ENCODE measurements at regions not wholly inside any gene's neighbourhood (a gene's known extent, or its start where the extent isn't known, plus 50 kb on each side); places are given as distances from the start of the nearest gene placed in this dataset.

- ATAC-seq (no peak), DNase-seq (no peak)
- Mint-ChIP-seq H3K36me3 (no peaks in the 10 kb centered on the region), H3K27ac (no peak overlapping the region), H3K4me1 (no peaks in the 10 kb centered on the region), H3K27me3 (no peaks in the 10 kb centered on the region), H3K4me3 (no peak overlapping the region), H3K9me3 (ENCODE audit: low read depth) (no peaks in the 10 kb centered on the region)
- CTCF ChIA-PET: no interaction called here
Measured at GRCh38 chr16:54632322-54633220, 298.1 kb upstream of the IRX5 start.

GRCh38 chr16:54631782-54632181 is 298.9 kb upstream of the IRX5 start:
- H3K4me3 Mint-ChIP-seq: no peak overlapping the region
- no peaks in the 10 kb centered on the region for H3K36me3 Mint-ChIP-seq
- CTCF ChIA-PET: no interaction called here
- H3K27me3 Mint-ChIP-seq: no peaks in the 10 kb centered on the region
- no peaks in the 10 kb centered on the region for H3K9me3 Mint-ChIP-seq (ENCODE audit: low read depth)
- DNase-seq (no peak), ATAC-seq (no peak)
- H3K4me1 Mint-ChIP-seq: no peaks in the 10 kb centered on the region
- H3K27ac Mint-ChIP-seq: no peak overlapping the region

- no peak overlapping the region for H3K27ac Mint-ChIP-seq
- CTCF ChIA-PET: no interaction called here
- H3K4me3 Mint-ChIP-seq: no peak overlapping the region
- H3K36me3 Mint-ChIP-seq: no peaks in the 10 kb centered on the region
- H3K27me3 Mint-ChIP-seq: no peaks in the 10 kb centered on the region
- ATAC-seq (no peak), DNase-seq (no peak)
- H3K9me3 Mint-ChIP-seq (ENCODE audit: low read depth): no peaks in the 10 kb centered on the region
- no peaks in the 10 kb centered on the region for H3K4me1 Mint-ChIP-seq
Measured at GRCh38 chr16:54630284-54630967, 300.2 kb upstream of the IRX5 start.

GRCh38 chr16:54628796-54629625 is 301.7 kb upstream of the IRX5 start:
- no peaks in the 10 kb centered on the region for H3K36me3 Mint-ChIP-seq
- no peaks in the 10 kb centered on the region for H3K9me3 Mint-ChIP-seq (ENCODE audit: low read depth)
- H3K4me1 Mint-ChIP-seq: no peaks in the 10 kb centered on the region
- CTCF ChIA-PET: no interaction called here
- no peak overlapping the region for H3K4me3 Mint-ChIP-seq
- DNase-seq (no peak), ATAC-seq (no peak)
- no peak overlapping the region for H3K27ac Mint-ChIP-seq
- H3K27me3 Mint-ChIP-seq: no peaks in the 10 kb centered on the region

GRCh38 chr16:54627616-54628015 is 303.0 kb upstream of the IRX5 start:
- CTCF ChIA-PET: no interaction called here
- Mint-ChIP-seq H3K4me3 (no peak overlapping the region), H3K27me3 (no peaks in the 10 kb centered on the region), H3K4me1 (no peaks in the 10 kb centered on the region), H3K9me3 (ENCODE audit: low read depth) (no peaks in the 10 kb centered on the region), H3K36me3 (no peaks in the 10 kb centered on the region), H3K27ac (no peak overlapping the region)
- DNase-seq: no peak
- no peak for ATAC-seq

GRCh38 chr16:54623636-54624035 is 307.0 kb upstream of the IRX5 start:
- Mint-ChIP-seq H3K27me3 (no peaks in the 10 kb centered on the region), H3K4me3 (no peak overlapping the region), H3K27ac (no peak overlapping the region), H3K36me3 (no peaks in the 10 kb centered on the region), H3K9me3 (ENCODE audit: low read depth) (no peaks in the 10 kb centered on the region), H3K4me1 (no peaks in the 10 kb centered on the region)
- CTCF ChIA-PET: no interaction called here
- DNase-seq (no peak), ATAC-seq (no peak)

- ATAC-seq (no peak), DNase-seq (no peak)
- CTCF ChIA-PET: no interaction called here
- no peak overlapping the region for H3K27ac Mint-ChIP-seq
- no peak overlapping the region for H3K4me3 Mint-ChIP-seq
- H3K27me3 Mint-ChIP-seq: no peaks in the 10 kb centered on the region
- no peaks in the 10 kb centered on the region for H3K36me3 Mint-ChIP-seq
- H3K4me1 Mint-ChIP-seq: no peaks in the 10 kb centered on the region
- no peaks in the 10 kb centered on the region for H3K9me3 Mint-ChIP-seq (ENCODE audit: low read depth)
Measured at GRCh38 chr16:54620197-54620596, 310.5 kb upstream of the IRX5 start.

GRCh38 chr16:54616610-54617009 is 314.1 kb upstream of the IRX5 start:
- Mint-ChIP-seq H3K9me3 (ENCODE audit: low read depth) (no peaks in the 10 kb centered on the region), H3K27me3 (no peaks in the 10 kb centered on the region), H3K27ac (no peak overlapping the region), H3K36me3 (no peaks in the 10 kb centered on the region), H3K4me1 (no peaks in the 10 kb centered on the region), H3K4me3 (no peak overlapping the region)
- ATAC-seq (no peak), DNase-seq (no peak)
- CTCF ChIA-PET: no interaction called here

GRCh38 chr16:54605536-54606066 is 319.0 kb upstream of the IRX3 start:
- no peak for ATAC-seq
- Mint-ChIP-seq H3K4me3 (no peak overlapping the region), H3K27ac (no peak overlapping the region), H3K9me3 (ENCODE audit: low read depth) (peaks cover 2% of the 10 kb centered on the region), H3K27me3 (no peaks in the 10 kb centered on the region), H3K36me3 (no peaks in the 10 kb centered on the region), H3K4me1 (no peaks in the 10 kb centered on the region)
- no peak for DNase-seq
- CTCF ChIA-PET: no interaction called here

GRCh38 chr16:54602666-54603065 is 316.1 kb upstream of the IRX3 start:
- H3K4me1 Mint-ChIP-seq: no peaks in the 10 kb centered on the region
- no peak overlapping the region for H3K27ac Mint-ChIP-seq
- CTCF ChIA-PET: no interaction called here
- H3K9me3 Mint-ChIP-seq (ENCODE audit: low read depth): peaks cover 3% of the 10 kb centered on the region
- DNase-seq: no peak
- no peaks in the 10 kb centered on the region for H3K27me3 Mint-ChIP-seq
- no peak for ATAC-seq
- H3K4me3 Mint-ChIP-seq: no peak overlapping the region
- H3K36me3 Mint-ChIP-seq: no peaks in the 10 kb centered on the region

GRCh38 chr16:54597222-54597621 is 310.6 kb upstream of the IRX3 start:
- peaks cover 3% of the 10 kb centered on the region for H3K9me3 Mint-ChIP-seq (ENCODE audit: low read depth)
- no peak overlapping the region for H3K4me3 Mint-ChIP-seq
- no peaks in the 10 kb centered on the region for H3K36me3 Mint-ChIP-seq
- H3K4me1 Mint-ChIP-seq: no peaks in the 10 kb centered on the region
- peaks cover 8% of the 10 kb centered on the region for H3K27me3 Mint-ChIP-seq
- CTCF ChIA-PET: interaction anchor here (1.1 kb wide), 1 partner anchor 8 kb away, joined by 3 read pairs; no protein-coding TSS in a partner anchor
- no peak for ATAC-seq
- H3K27ac Mint-ChIP-seq: no peak overlapping the region
- no peak for DNase-seq

- no peak overlapping the region for H3K4me3 Mint-ChIP-seq
- H3K27me3 Mint-ChIP-seq: peaks cover 11% of the 10 kb centered on the region
- DNase-seq (no peak), ATAC-seq (no peak)
- CTCF ChIA-PET: no interaction called here
- H3K9me3 Mint-ChIP-seq (ENCODE audit: low read depth): peaks cover 3% of the 10 kb centered on the region
- H3K36me3 Mint-ChIP-seq: no peaks in the 10 kb centered on the region
- no peak overlapping the region for H3K27ac Mint-ChIP-seq
- no peaks in the 10 kb centered on the region for H3K4me1 Mint-ChIP-seq
Measured at GRCh38 chr16:54595621-54596020, 309.0 kb upstream of the IRX3 start.

- H3K4me1 Mint-ChIP-seq: no peaks in the 10 kb centered on the region
- H3K27me3 Mint-ChIP-seq: peaks cover 11% of the 10 kb centered on the region
- no peak for DNase-seq
- no peak overlapping the region for H3K27ac Mint-ChIP-seq
- H3K36me3 Mint-ChIP-seq: no peaks in the 10 kb centered on the region
- H3K4me3 Mint-ChIP-seq: no peak overlapping the region
- no peak for ATAC-seq
- CTCF ChIA-PET: no interaction called here
- H3K9me3 Mint-ChIP-seq (ENCODE audit: low read depth): peaks cover 3% of the 10 kb centered on the region
Measured at GRCh38 chr16:54594601-54595391, 308.2 kb upstream of the IRX3 start.
